ENCODE measurements at regions not wholly inside any gene's neighbourhood (a gene's known extent, or its start where the extent isn't known, plus 50 kb on each side); places are given as distances from the start of the nearest gene placed in this dataset.

GRCh38 chr17:77379065-77379428, 238.3 kb downstream of the SEC14L1 start:
- DNase-seq (ENCODE audit: low spot score), result no peak

DNA sequence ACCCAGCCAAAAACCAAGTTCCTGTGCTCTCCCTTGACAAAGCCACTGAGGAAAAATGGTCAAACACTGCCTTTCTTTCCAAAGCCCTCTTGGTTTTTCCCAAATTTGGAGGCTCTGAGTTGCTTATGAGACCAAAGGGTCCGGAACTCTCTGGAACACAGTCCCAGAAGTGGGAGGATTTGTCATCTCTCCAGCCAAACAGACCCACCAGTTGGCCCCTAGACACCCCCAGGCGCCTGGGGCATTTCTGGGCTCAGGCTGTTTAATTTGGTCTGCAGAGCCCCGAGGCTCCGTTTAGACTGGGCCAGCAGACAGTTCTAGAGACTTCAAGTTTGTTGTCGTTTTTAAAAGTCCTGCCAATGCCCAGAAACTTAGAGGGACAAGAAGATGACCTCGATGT, 239.1 kb downstream of the SEC14L1 start:
- DNase-seq (ENCODE audit: low spot score), result peak; percentile 34

DNA sequence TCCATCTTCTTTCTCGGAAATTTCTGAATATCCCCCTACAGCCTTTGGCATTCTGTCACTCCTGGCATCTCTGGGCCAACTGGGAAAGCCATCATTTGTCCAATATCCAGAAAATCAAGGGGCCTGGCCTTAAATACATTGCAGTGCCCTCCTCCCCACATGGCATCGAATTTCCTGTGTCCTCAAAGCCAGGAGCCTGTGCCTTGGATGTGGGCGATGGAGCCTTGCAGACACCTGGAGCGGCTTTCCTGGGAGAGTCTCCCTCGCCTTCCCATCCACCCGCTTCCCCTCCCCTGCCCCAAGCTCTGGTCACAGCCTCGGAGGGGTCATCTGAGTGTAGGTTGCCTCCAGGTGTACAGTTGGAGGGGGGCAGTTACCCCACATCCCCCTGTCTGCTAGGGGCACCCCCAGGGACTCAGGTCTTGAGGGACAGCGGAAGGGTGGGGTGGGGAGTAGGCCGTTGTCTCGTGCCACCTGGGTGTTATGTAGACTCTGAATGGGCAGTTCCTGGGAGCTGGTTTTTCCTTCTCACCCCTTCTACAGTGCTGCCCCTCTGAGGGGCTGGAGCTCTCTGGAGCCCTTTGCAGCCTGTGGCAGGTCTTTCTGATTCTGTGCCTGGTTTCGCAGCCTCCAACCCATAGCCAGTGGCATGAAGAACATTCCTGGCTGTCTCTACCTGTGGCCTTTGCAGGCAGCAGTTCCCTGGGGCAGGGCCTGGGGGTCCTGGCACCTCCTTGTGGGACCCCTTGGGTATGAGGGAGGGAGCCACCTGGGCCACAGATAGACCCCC, 239.8 kb downstream of the SEC14L1 start:
- no peak for DNase-seq (ENCODE audit: low spot score)

DNA sequence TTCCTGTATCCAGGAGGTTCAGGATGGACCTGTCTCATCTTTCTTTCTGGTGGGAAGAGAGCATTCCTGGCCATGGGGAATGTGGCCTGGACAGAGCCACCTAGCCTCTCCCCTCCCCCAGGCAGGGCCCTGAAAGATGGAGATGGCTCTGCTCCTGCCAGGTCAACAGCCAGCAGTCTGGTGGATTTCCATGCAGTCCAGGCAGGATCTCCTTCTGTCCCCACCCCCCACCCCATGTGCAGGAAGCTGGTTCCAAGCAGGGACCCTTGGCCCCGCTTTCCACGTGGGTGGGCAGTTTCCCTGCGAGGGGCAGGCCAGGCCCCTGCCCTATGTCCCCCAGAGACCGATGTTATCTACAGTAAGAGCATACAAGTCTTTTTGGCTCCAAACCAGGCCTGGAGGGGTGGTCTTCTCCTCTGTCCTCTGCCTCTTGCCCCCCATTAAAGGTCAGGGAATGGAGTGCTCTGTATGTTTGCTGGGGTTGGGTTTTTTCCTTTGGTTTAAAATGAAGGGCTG, 240.5 kb downstream of the SEC14L1 start:
- DNase-seq (ENCODE audit: low spot score), result no peak

DNA sequence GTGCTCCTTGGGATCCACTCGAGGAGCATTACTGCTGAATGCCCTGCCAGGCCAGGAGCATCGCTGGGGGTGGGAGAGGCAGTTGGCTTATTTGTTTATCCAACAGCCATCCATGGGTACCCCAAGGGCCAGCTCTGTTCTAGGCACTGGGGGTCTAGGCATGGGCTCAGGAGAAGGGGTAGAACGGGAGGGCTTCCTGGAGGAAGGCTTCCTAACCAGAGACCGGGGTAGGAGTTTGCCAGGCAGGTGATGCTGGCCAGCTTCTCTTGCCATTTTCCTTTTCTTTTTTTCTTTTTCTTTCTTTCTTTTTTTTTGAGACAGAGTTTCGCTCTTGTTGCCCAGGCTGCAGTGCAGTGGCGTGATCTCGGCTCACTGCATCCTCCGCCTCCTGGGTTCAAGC, 241.0 kb downstream of the SEC14L1 start:
- no peak for DNase-seq (ENCODE audit: low spot score)

DNA sequence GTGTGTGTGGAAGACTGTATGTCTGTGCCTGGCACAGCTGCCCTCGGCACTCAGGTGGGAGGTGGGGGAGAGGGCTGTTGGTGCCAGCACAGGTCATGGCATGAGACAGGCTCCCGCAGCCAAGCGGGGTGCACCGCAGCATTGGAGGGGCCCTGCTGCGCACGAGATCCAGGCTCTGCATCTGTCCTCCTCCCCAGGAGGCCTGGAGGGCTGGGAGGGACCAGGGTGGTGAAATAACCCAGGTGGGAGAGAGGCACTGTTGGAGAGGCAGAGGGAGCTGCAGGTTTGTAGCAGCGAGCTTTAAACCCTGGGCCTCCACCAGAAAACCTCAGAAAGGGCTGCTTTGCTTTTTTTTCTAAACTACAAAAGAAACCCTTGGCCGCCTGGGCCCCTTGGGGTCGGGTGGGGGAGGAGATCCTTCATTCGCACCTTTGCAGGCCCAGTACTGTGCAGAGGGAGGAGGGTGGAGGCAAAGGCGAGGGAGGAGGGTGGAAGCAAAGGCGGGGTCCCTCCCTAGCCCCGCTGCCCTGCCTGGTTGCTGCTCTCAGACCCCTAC, 241.7 kb downstream of the SEC14L1 start:
- DNase-seq (ENCODE audit: low spot score), result no peak

DNA sequence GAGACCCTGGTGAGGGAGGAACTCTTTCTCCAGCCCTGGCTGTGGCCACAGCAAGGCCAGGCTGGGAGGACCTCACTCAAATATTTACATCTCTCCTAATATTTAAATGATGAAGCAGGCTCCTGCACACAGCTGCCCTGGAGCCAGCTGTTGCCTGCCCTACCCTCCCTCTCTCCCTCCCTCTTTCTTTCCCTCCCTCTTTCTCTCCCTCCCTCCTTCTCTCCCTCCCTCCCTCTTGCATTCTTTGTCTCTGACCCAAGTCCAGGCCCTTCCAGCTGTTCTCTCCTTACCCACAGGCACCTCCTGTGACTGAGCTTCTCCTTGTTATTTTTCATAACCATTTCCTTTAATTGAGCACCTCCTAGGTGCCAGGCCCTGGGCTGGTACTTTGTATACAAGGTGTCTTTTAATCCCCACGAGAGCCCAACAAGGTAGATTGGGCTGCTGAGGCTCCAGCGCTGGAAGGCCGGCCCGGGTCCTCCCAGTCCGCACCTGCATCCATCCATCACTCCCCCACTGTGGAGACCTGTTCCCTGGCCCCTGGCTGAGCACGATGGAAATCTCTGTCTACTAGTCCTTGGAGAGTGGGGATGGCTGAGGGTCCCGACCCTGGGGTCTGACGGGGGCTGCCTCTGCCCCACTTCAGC, 242.3 kb downstream of the SEC14L1 start:
- DNase-seq (ENCODE audit: low spot score), result no peak

DNA sequence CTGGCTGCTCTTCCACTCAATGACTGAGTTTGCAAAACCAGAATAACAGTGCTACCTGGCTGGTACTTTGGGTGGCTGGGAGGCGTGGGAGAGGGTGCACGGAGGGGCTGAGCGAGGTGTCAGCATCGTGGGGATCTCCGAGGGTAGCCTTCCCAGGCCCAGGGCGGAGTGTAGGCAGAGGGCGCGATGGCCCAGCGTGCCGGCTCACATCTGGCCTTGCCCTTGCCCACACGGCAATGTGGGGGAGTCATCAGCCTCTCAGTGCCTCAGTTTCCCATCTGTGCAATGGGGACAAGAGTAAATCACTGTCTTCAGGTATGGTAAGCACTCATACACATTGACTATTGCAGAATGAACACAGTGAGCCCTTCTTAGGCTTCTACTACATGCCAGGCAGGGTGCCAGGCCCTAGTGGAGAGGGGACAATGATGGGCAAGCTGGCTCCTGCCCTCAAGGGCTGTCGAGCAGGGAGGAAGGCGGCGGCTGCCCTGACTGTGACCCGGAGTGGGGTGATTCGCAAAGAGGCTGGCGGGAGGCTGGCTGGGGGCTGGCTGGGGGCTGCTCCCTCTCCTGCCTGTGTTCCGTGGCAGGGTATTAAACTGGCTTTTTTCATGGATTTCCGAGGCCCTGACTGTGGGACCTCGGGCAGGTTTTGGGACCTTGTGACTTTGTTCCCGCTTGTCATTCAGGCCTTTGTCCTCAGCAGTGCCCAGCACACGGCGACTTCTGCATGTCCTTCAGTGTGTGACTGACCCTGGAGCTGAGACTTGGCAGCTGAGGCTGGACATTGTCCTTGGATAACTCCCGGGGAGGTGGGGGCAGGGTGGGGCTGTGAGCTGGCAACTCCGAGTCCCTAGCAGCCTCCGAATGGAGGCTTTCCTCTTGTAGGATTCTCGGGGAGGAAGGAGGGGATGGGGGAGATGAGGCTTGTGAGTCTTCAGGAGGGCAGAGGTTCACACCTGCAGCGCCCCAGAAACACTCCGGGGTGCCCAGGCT, 243.1 kb downstream of the SEC14L1 start:
- DNase-seq (ENCODE audit: low spot score), result no peak

DNA sequence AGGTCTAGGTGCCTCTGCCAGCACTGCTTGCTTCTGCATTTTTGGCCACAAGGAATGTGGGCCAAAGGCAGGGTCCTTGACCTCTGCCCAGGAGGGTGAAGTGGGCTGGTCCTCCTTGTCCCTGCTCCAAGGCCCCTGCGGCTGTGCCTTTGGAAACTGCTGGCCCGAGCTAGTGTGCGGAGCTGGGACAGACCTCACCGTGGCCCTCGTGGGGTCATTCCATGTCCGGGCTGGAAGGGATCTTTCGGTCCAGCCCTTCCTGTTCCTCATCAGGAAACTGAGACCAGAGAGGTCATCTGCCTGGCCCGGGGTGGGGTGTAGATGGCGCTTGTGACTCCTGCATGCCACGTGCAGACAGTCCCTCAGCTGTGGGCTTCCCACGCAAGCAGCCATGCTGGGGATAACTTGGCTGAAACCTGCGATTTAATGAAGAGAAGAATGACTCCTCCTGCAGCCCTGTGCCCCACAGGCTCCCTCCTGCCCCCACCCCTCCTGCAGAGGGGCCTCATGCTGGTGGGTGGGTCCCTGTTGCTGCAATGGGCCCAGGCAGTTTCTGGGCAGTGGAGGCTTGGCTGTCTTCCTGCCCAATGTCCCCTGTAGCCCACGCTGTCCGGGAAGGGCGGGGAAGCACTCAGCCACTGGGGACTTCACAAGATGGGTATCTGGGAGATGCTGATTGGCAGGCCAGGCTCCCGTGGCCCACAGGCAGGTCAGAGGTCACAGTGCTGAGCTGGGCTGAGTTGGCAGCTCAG, 245.2 kb downstream of the SEC14L1 start:
- DNase-seq (ENCODE audit: low spot score), result no peak

GRCh38 chr17:77386502-77387192, 245.9 kb downstream of the SEC14L1 start:
- no peak for DNase-seq (ENCODE audit: low spot score)

DNA sequence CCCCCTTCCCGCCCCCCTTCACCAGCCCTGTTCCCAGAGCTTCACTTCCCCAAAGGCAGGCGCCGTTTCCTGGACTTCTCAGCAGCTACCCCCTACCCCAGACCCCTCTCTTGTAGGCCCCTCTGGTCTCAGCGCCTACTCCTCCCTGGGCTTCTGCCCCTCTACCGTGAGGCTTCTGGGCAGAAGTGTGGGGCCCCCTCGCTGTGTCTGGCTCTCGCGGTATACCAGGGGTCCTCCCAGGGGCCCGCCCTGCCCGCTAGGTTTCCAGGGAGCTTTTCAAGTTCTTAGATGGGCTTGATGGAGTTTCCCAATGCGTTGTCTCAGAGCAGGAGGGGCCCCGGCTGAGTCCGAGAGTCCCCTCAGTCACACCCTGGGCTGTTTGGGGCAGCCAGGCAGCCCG, 247.1 kb downstream of the SEC14L1 start:
- no peak for DNase-seq (ENCODE audit: low spot score)

DNA sequence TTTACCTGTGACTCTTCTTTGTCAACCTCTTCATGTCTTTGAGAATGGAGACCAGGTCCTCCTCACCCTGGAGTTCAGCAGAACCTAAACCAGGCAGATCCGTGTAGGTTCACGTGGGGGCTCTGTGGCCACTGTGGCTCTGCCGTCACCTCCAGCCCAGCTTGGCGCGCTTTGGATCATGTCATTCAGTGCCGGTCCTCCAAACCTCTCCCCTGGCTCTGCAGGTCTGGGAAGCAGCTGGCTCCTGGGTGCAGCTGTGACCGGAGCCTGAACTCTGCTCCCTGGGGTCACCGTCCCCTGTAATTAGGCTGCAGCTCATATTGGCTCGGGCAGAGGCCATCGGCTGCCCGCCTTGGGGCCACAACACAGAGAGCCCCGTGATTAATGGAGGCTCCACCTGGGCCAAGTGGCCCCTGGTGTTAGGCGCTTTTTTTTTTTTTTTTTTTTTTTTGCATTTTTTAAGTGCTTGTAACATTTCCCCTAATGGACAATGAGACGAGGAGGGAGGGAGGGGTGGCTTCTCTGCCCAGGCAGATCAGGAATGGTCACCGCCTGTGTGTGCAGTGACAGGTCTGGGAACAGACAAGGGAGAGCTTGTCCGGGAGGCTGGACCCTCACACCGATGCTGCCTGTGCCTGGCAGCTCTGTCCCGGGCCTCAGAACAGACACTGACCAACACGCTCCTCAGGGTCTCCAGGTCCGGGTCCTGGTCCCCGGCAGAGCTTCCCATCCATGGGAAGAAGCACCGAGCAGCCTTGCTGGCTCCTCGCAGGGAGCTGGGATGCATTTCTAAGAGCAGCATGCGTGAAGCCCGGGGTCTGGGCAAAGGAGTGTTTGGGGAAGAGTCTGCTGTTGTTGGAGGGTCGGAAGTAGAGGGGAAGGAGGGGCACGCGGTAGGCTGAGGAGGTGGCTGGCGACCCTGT, 247.9 kb downstream of the SEC14L1 start:
- no peak for DNase-seq (ENCODE audit: low spot score)

- DNase-seq (ENCODE audit: low spot score), result no peak
These were observed 250.1 kb downstream of the SEC14L1 start for GRCh38 chr17:77390870-77391269.

DNA sequence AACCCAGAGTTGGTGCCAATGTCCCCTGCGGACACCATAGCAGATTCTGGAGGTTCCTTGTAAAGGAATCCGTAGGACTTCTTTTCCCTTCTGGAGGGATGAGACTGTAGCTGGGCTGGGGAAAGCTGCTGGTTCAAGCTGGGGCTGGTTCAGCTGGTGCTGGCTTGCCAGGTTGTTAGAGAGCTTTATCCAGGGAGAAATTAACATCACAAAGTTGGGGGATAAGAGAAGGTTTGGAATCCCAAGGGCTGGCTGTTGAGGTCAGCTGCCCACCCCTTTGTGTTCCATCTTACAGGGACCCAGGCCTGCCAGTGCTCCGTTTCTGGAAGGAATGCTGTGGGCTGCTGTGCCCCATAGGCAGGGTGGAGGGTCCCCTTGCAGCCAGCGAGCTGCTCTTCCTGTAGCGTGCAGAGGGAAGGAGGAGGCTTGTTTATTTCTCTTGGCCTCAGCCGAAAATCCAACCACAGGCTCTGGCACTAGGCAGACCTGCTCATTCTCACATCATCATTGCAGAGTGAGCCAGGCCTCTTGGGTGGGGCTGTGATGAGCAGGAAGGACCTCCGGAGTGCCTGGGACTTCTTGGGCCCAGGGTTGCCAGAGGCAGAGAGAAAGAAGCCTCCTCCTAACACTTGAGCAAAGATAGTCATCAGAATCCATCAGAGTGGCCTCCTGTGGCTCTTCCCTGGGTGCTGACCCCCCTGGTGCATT, 251.1 kb downstream of the SEC14L1 start:
- no peak for DNase-seq (ENCODE audit: low spot score)

DNA sequence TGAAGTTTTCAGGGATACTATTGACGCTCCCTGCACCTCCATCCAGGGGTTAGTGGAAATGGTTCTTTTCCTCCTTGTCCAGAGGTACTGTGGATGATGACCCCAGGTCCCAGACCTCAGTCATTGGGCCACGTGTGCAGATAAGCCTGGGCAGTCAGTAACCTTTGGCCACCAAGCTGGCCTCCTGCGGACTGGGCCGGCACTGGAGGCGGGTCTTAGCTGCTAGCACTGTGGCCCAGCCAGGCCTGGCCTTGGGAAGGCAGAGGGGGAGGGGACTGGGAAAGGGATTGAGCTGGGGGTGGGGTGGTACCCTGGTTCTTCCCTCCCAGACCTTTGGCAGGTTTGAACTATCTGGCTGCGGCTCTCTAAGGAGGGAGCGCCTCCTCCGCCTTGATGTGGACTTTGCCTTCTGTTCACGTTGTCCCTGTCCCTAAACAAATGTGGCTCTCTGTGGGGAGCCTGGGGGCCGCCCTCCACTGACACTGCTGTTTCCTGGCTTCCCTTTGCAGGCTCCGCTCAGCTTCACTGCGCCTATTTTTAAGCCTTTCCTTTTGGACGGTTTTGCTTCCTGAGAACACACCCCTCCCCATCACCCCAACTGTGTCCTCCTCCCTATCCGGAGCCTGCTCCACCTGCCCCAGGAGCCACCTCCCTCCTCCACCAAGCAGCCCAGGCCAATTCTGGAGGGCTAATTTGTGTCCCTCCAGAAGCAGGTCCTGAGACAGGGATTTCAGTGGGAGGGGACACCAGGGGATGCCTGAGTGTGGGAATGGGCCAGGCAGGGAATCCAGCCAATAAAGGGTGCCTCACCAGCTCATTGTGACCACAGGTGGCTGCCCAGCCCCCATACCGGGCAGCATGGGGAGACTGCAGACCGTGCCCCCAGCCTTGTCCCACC, 251.9 kb downstream of the SEC14L1 start:
- no peak for DNase-seq (ENCODE audit: low spot score)

DNA sequence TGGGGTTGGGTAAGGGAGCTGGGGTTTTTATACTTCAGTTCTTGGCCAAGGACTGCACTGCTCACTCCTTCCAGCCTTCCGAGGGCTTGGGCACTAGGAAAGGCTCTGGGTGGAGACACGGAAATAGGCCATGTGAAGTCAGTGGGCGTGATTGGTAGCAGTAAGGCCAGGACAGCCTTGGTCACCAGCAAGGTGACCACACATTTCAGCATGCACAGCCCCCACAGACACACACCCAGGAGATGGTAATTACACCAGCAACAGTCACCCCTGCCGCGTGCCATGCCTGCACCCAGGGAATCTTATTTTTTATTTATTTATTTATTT, 252.5 kb downstream of the SEC14L1 start:
- DNase-seq (ENCODE audit: low spot score), result no peak

GRCh38 chr17:77393867-77394539, 253.2 kb downstream of the SEC14L1 start:
- no peak for DNase-seq (ENCODE audit: low spot score)
